ENCODE measurements at regions not wholly inside any gene's neighbourhood (a gene's known extent, or its start where the extent isn't known, plus 50 kb on each side); places are given as distances from the start of the nearest gene placed in this dataset.

- POLR2A ChIA-PET, result no interaction called here
- H3K36me3 ChIP-seq (ENCODE audit: control insufficient read depth in 2 of 2, insufficient read depth in 1 of 2, low read length in 2 of 2), result no peaks in the 10 kb centered on the region
- TF ChIP-seq ZNF341 (tag by site-specific recombination; IDR thresholded peaks at IDR 0.05; ENCODE audit: low read depth) (no peak), ZNF580 (tag by site-specific recombination; IDR thresholded peaks at IDR 0.05) (no peak), ZNF146 (tag by site-specific recombination; IDR thresholded peaks at IDR 0.05) (no peak), ZNF366 (tag by site-specific recombination; conservative IDR thresholded peaks at IDR 0.05) (no peak), SCRT1 (tag by site-specific recombination; IDR thresholded peaks at IDR 0.05; ENCODE audit: borderline replicate concordance) (no peak), KLF9 (tag by site-specific recombination; IDR thresholded peaks at IDR 0.05; ENCODE audit: low read depth) (no peak), HOXC10 (CRISPR knock-in tag; IDR thresholded peaks at IDR 0.05) (no peak), ZNF514 (tag by site-specific recombination; IDR thresholded peaks at IDR 0.05) (no peak), ZNF398 (tag by site-specific recombination; IDR thresholded peaks at IDR 0.05) (no peak), KLF17 (tag by site-specific recombination; IDR thresholded peaks at IDR 0.05) (no peak), GFI1B (tag by site-specific recombination; IDR thresholded peaks at IDR 0.05) (no peak), ZNF48 (tag by site-specific recombination; IDR thresholded peaks at IDR 0.05) (no peak), INSM2 (tag by site-specific recombination; IDR thresholded peaks at IDR 0.05) (no peak), ZFP3 (tag by site-specific recombination; IDR thresholded peaks at IDR 0.05; ENCODE audit: low read depth) (no peak), ZNF391 (tag by site-specific recombination; IDR thresholded peaks at IDR 0.05; ENCODE audit: borderline replicate concordance, low read depth) (no peak), ZBTB1 (tag by site-specific recombination; IDR thresholded peaks at IDR 0.05) (no peak)
- H3K4me1 ChIP-seq (ENCODE audit: control insufficient read depth, insufficient read depth, low read length), result no peaks in the 10 kb centered on the region
- no peak overlapping the region for H3K27ac ChIP-seq (ENCODE audit: extremely low read depth, low read depth, low read length)
- H3K9me3 ChIP-seq (ENCODE audit: control insufficient read depth, insufficient read depth, low read depth, low read length), result no peaks in the 10 kb centered on the region
- CTCF ChIA-PET, result interaction anchor here (0.5 to 4.3 kb wide), 3 partner anchors 12 to 254 kb away, joined by 4 to 23 read pairs (median 10); no protein-coding TSS in a partner anchor
- no peak overlapping the region for H3K4me3 ChIP-seq (ENCODE audit: low read depth, low read length)
Measured at GRCh38 chrX:39137363-39137954, 336.2 kb downstream of the MID1IP1 start.

- ChIA-PET POLR2A (no interaction called here), CTCF (no interaction called here)
- no peaks in the 10 kb centered on the region for H3K36me3 ChIP-seq (ENCODE audit: control insufficient read depth in 2 of 2, insufficient read depth in 1 of 2, low read length in 2 of 2)
- no peaks in the 10 kb centered on the region for H3K4me1 ChIP-seq (ENCODE audit: control insufficient read depth, insufficient read depth, low read length)
- no peak overlapping the region for H3K4me3 ChIP-seq (ENCODE audit: low read depth, low read length)
- H3K27ac ChIP-seq (ENCODE audit: extremely low read depth, low read depth, low read length), result no peak overlapping the region
- H3K9me3 ChIP-seq (ENCODE audit: control insufficient read depth, insufficient read depth, low read depth, low read length), result no peaks in the 10 kb centered on the region
- no peak for TF ChIP-seq ZXDB (tag by site-specific recombination; IDR thresholded peaks at IDR 0.05)
- no peak for TF ChIP-seq PRDM2 (tag by site-specific recombination; IDR thresholded peaks at IDR 0.05; ENCODE audit: borderline replicate concordance)
- TF ChIP-seq ZNF433 (tag by site-specific recombination; IDR thresholded peaks at IDR 0.05; ENCODE audit: low read depth), result no peak
- no peak for TF ChIP-seq ZNF10 (tag by site-specific recombination; IDR thresholded peaks at IDR 0.05)
- TF ChIP-seq HOXC10 (CRISPR knock-in tag; IDR thresholded peaks at IDR 0.05), result no peak
- TF ChIP-seq INSM2 (tag by site-specific recombination; IDR thresholded peaks at IDR 0.05), result no peak
- no peak for TF ChIP-seq ZNF514 (tag by site-specific recombination; IDR thresholded peaks at IDR 0.05)
- TF ChIP-seq ZNF510 (tag by site-specific recombination; IDR thresholded peaks at IDR 0.05; ENCODE audit: insufficient replicate concordance), result no peak
- no peak for TF ChIP-seq ZBTB8A (tag by site-specific recombination; IDR thresholded peaks at IDR 0.05)
Measured at GRCh38 chrX:39140581-39140980, 339.3 kb downstream of the MID1IP1 start.

Data from HEK293 (cell line).